ENCODE measurements at regions not wholly inside any gene's neighbourhood (a gene's known extent, or its start where the extent isn't known, plus 50 kb on each side); places are given as distances from the start of the nearest gene placed in this dataset.

DNA sequence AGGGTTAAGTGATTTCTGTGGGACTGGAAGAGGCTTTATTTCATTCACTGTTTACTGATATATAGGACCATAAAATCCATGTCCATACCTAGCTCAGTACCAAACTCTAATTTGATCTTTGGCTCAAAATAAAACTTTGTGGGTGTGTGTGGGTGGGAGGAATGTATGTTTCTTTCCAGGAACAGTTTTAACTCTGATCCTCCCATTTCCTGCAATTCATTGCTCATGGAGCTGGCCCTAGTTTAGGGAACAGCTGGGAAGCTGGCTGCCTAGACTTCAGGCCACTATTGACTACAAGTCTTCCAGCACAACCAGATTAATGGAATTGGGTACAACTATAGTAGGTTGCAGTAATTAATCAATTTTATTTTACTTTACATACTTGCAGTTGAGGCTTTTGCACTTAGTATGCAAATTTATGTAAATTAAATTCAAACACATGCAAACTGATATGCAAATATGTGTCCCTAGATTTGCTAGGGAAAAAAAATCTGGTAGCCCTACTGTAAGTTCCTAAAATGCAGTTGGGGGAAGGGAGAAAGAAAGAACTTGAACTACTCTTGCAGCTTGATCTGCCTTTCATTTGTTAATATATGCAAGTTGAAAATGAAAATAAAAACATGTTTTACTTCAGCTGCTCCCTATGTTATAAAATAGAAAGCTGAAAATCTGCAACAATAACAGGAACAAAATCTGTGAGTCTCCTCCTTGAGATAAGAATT lies 1070.3 kb upstream of the CELF4 start:
- Histone ChIP-seq H4K20me1 (replicated peaks; ENCODE audit: control insufficient read depth, extremely low read depth, insufficient read depth, low read length) (no peaks in the 10 kb centered on the region), H3K9me3 (replicated peaks; ENCODE audit: control insufficient read depth, insufficient read depth, low read length) (no peaks in the 10 kb centered on the region), H3K9ac (replicated peaks; ENCODE audit: extremely low read depth, insufficient read depth, low read length) (no peak overlapping the region), H3K27ac (ENCODE audit: insufficient read depth, low read depth, low read length) (no peak overlapping the region), H3K4me2 (ENCODE audit: insufficient read depth, low read length) (no peak overlapping the region), H3K9me1 (replicated peaks; ENCODE audit: control insufficient read depth, extremely low read depth, insufficient read depth, low read length) (no peaks in the 10 kb centered on the region), H3K79me2 (ENCODE audit: control insufficient read depth, insufficient read depth, low read length) (no peaks in the 10 kb centered on the region), H3K36me3 (ENCODE audit: control insufficient read depth in 2 of 2, extremely low read depth in 1 of 2, insufficient read depth in 2 of 2, low read length in 2 of 2) (no peaks in the 10 kb centered on the region), H3K4me1 (ENCODE audit: control insufficient read depth, extremely low read depth, insufficient read depth, low read length) (no peaks in the 10 kb centered on the region), H3K4me3 (replicated peaks in 1 of 3; ENCODE audit: insufficient read depth in 1 of 3, low read depth in 1 of 3, low read length in 3 of 3) (no peak overlapping the region), H3K27me3 (ENCODE audit: control insufficient read depth in 2 of 2, insufficient read depth in 2 of 2, low read length in 2 of 2) (no peaks in the 10 kb centered on the region), H2AFZ (ENCODE audit: low read depth, low read length) (no peak overlapping the region)
- dilution Hi-C loops (cut with MboI; ENCODE audit: extremely low pct_ligation_motif_present, low sequenced_read_pairs), result no loop called here
- ChIA-PET POLR2A (no interaction called here), CTCF (no interaction called here)
- no peak for DNase-seq (ENCODE audit: low read depth, low spot score)
- no peak for FAIRE-seq
- BruUV-seq (replicated peaks), result no TSS peak
- intact Hi-C loops (cut with micrococcal nuclease), result no loop called here
- no peak for TF ChIP-seq GATA2 (IDR thresholded peaks at IDR 0.05; ENCODE audit: insufficient read depth, insufficient read length, low read depth, low read length)
- TF ChIP-seq, protein P1, sequence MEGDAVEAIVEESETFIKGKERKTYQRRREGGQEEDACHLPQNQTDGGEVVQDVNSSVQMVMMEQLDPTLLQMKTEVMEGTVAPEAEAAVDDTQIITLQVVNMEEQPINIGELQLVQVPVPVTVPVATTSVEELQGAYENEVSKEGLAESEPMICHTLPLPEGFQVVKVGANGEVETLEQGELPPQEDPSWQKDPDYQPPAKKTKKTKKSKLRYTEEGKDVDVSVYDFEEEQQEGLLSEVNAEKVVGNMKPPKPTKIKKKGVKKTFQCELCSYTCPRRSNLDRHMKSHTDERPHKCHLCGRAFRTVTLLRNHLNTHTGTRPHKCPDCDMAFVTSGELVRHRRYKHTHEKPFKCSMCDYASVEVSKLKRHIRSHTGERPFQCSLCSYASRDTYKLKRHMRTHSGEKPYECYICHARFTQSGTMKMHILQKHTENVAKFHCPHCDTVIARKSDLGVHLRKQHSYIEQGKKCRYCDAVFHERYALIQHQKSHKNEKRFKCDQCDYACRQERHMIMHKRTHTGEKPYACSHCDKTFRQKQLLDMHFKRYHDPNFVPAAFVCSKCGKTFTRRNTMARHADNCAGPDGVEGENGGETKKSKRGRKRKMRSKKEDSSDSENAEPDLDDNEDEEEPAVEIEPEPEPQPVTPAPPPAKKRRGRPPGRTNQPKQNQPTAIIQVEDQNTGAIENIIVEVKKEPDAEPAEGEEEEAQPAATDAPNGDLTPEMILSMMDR (IDR thresholded peaks at IDR 0.05; ENCODE audit: extremely low read depth in 1 of 2, insufficient read depth in 1 of 2, low read depth in 1 of 2, low read length in 2 of 2), result no peak
- no peak for TF ChIP-seq EZH2 (IDR thresholded peaks at IDR 0.05; ENCODE audit: borderline replicate concordance, low read depth, low read length, severe bottlenecking)

DNA sequence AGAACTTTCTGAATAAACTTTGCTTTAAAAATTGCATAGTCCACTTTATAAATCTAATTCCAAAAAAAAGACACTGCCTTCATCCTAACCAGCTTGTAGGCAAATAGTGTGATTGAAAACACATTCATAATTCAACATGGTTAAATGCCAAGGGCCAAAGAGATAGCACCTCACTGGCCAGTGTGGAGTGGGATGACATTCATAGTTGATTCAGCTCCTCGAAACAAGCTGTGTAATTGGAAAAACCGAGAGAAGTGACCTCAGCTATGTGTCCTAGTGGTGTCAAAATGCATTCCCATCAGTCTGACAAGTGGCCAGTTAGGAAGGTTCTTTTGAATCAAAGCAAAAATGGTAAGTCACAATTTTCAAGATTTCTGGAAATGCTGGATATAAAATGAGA lies 1068.5 kb upstream of the CELF4 start:
- ChIA-PET POLR2A (no interaction called here), CTCF (no interaction called here)
- Histone ChIP-seq H3K9ac (replicated peaks; ENCODE audit: extremely low read depth, insufficient read depth, low read length) (no peak overlapping the region), H3K36me3 (ENCODE audit: control insufficient read depth in 2 of 2, extremely low read depth in 1 of 2, insufficient read depth in 2 of 2, low read length in 2 of 2) (no peaks in the 10 kb centered on the region), H4K20me1 (replicated peaks; ENCODE audit: control insufficient read depth, extremely low read depth, insufficient read depth, low read length) (no peaks in the 10 kb centered on the region), H3K27me3 (ENCODE audit: control insufficient read depth in 2 of 2, insufficient read depth in 2 of 2, low read length in 2 of 2) (no peaks in the 10 kb centered on the region), H3K9me3 (replicated peaks; ENCODE audit: control insufficient read depth, insufficient read depth, low read length) (no peaks in the 10 kb centered on the region), H3K79me2 (ENCODE audit: control insufficient read depth, insufficient read depth, low read length) (no peaks in the 10 kb centered on the region), H3K4me3 (replicated peaks in 1 of 3; ENCODE audit: insufficient read depth in 1 of 3, low read depth in 1 of 3, low read length in 3 of 3) (no peak overlapping the region), H3K4me2 (ENCODE audit: insufficient read depth, low read length) (no peak overlapping the region), H2AFZ (ENCODE audit: low read depth, low read length) (no peak overlapping the region), H3K9me1 (replicated peaks; ENCODE audit: control insufficient read depth, extremely low read depth, insufficient read depth, low read length) (no peaks in the 10 kb centered on the region), H3K4me1 (ENCODE audit: control insufficient read depth, extremely low read depth, insufficient read depth, low read length) (no peaks in the 10 kb centered on the region), H3K27ac (ENCODE audit: insufficient read depth, low read depth, low read length) (no peak overlapping the region)
- dilution Hi-C loops (cut with MboI; ENCODE audit: extremely low pct_ligation_motif_present, low sequenced_read_pairs), result no loop called here
- intact Hi-C loops (cut with micrococcal nuclease), result no loop called here
- no peak for DNase-seq (ENCODE audit: low read depth, low spot score)
- TF ChIP-seq POLR2AphosphoS5 (IDR thresholded peaks at IDR 0.05; ENCODE audit: insufficient read depth, low read depth, low read length), result no peak
- no peak for TF ChIP-seq POLR2A (IDR thresholded peaks at IDR 0.05; ENCODE audit: low read depth, low read length)
- TF ChIP-seq JUN (IDR thresholded peaks at IDR 0.05; ENCODE audit: borderline replicate concordance, insufficient read depth, insufficient read length, low read depth), result no peak
- no TSS peak for BruUV-seq (replicated peaks)
- FAIRE-seq, result no peak

Measured in endothelial cell of umbilical vein (primary cell).